Activated T-cell treated with anti-CD3 and anti-CD28 coated beads, Interleukin-2, amount 50 U/mL, for 4 hours (primary cell): ENCODE measurements at regions not wholly inside any gene's neighbourhood (a gene's known extent, or its start where the extent isn't known, plus 50 kb on each side); places are given as distances from the start of the nearest gene placed in this dataset.
"Not testable (repeated sequence)": the region's sequence is repeated elsewhere in the genome, so short reads cannot be mapped to it uniquely, and the experiment has no call there.

Source experiments
- ATAC-seq, 2 donors: fragments of 200-7000 bp; cut with Tn5 transposase; one replicate each; pipeline ENCODE4 v1.10.0; 2021
- DNase-seq: peaks from one replicate; pipeline ENCODE4 v3.0.0-alpha.2; 2020
- H3K27me3 Mint-ChIP-seq: one replicate; pipeline ENCODE4 v1.8.0; 2021; ENCODE audit warnings: low read depth, mixed read lengths
- H3K36me3 Mint-ChIP-seq: one replicate; pipeline ENCODE4 v1.8.0; 2022; ENCODE audit warnings: mixed read lengths; ENCODE audit not compliant: insufficient read depth
- H3K4me1 Mint-ChIP-seq: one replicate; pipeline ENCODE4 v1.8.0; 2021; ENCODE audit warnings: low read depth, mixed read lengths
- H3K4me3 Mint-ChIP-seq: one replicate; pipeline ENCODE4 v1.8.0; 2021; ENCODE audit warnings: mild to moderate bottlenecking, moderate library complexity, mixed read lengths
- H3K9me3 Mint-ChIP-seq: one replicate; pipeline ENCODE4 v1.8.0; 2021; ENCODE audit warnings: mixed read lengths

DNA sequence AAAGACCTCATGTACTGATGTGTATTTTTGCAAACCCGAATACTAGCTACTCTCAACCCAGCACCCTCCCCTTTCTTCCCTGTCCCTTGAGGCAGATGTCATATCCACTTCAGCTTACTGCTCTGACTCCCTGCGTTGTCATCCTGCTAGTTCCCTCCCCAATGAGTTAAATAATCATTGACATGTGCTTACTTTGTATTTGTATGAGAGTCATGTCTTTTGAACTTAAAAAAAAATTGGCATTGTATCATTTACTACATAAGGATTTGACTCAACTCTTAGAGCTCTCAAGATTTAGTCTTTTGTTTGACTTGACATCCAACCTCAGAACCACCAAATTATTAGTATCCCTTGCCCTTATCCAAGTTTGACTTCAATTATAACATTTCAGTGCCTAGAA, 219.7 kb upstream of the TUT7 start:
- no peak overlapping the region for H3K4me3 Mint-ChIP-seq
- no peak for DNase-seq
- no peaks in the 10 kb centered on the region for H3K4me1 Mint-ChIP-seq
- ATAC-seq, result no peak
- no peaks in the 10 kb centered on the region for H3K9me3 Mint-ChIP-seq
- H3K36me3 Mint-ChIP-seq, result no peaks in the 10 kb centered on the region
- H3K27me3 Mint-ChIP-seq, result peaks cover 4% of the 10 kb centered on the region

DNA sequence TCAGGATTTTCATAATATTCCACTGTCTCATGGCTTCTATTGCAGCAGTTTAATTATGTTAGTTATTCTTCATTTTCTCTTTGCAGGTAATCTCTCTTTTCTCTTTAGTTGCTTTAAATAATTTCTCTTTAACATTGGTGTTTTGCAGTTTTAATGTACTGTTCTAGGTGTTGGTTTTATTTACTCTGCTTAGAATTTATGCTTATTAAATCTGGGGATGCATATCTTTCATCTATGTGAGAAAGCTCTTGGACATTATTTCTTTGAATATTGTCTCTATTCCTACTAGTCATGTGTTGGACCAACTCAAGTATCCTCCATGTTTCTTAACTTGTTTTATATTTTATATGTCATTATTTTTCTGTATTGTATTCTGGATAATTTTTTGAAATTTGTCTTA, 218.7 kb upstream of the TUT7 start:
- H3K4me3 Mint-ChIP-seq, result no peak overlapping the region
- no peaks in the 10 kb centered on the region for H3K9me3 Mint-ChIP-seq
- no peak for ATAC-seq
- no peaks in the 10 kb centered on the region for H3K36me3 Mint-ChIP-seq
- H3K27me3 Mint-ChIP-seq, result peaks cover 4% of the 10 kb centered on the region
- no peak for DNase-seq
- H3K4me1 Mint-ChIP-seq, result no peaks in the 10 kb centered on the region

DNA sequence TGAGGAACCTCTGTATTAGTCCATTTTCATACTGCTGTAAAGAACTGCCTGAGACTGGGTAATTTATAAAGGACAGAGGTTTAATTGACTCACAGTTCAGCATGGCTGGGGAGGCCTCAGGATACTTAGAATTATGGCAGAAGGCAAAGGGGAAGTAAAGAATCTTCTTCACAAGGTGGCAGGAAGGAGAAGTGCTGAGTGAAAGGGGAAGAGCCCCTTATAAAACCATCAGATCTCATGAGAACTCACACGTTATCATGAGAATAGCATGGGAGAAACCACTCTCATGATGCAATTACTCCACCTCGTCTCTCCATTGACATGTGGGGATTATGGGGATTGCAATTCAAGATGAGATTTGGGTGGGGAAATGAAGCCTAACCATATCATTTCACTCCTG, 211.4 kb upstream of the TUT7 start:
- DNase-seq, H3K9me3 Mint-ChIP-seq, H3K4me3 Mint-ChIP-seq, H3K27me3 Mint-ChIP-seq, H3K4me1 Mint-ChIP-seq, ATAC-seq, H3K36me3 Mint-ChIP-seq: not testable (repeated sequence)

DNA sequence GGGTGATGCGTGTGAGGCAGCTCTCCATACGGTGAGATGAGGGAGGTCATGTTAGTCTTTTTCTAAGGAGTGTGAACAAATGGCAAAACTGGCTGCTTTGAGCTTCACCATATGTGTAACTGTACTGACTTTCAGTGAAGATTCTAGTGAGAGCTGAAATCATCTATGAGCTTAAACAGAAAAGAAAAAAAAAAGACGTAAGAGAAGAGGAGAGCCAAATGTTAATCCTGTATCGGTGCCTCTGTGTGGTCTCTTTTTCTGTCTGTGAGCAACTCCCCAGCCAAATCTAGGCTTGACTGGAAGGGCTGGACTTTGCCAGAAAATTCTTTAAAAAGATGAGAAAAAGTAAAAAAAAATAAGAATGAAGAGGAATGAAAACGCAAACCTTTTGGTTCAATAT, 209.7 kb upstream of the TUT7 start:
- ATAC-seq (no peak), DNase-seq (no peak)
- H3K36me3 Mint-ChIP-seq, result no peaks in the 10 kb centered on the region
- no peaks in the 10 kb centered on the region for H3K27me3 Mint-ChIP-seq
- H3K4me1 Mint-ChIP-seq, result no peaks in the 10 kb centered on the region
- H3K9me3 Mint-ChIP-seq, result peaks cover 4% of the 10 kb centered on the region
- H3K4me3 Mint-ChIP-seq, result no peak overlapping the region

DNA sequence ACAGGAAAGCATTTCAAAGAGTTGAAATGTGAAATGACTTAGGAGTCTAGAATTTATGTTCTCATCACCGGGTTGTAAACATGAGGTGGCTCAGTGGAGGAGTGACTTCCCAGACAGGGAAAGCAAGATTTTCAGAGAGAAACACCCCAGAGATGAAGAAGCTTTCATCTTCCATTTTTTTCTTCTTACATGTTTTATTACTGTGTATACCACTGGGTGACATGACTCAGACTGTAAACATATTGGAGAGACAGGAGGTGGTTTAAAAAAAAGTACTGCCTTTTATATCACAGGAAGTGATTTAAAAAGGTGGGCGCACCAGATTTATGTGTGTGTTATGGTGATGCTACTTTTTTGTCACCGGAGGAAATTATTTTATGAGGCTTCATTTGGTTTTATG, 209.1 kb upstream of the TUT7 start:
- H3K27me3 Mint-ChIP-seq, result no peaks in the 10 kb centered on the region
- H3K36me3 Mint-ChIP-seq, result no peaks in the 10 kb centered on the region
- DNase-seq (no peak), ATAC-seq (no peak)
- no peaks in the 10 kb centered on the region for H3K4me1 Mint-ChIP-seq
- no peak overlapping the region for H3K4me3 Mint-ChIP-seq
- peaks cover 4% of the 10 kb centered on the region for H3K9me3 Mint-ChIP-seq

DNA sequence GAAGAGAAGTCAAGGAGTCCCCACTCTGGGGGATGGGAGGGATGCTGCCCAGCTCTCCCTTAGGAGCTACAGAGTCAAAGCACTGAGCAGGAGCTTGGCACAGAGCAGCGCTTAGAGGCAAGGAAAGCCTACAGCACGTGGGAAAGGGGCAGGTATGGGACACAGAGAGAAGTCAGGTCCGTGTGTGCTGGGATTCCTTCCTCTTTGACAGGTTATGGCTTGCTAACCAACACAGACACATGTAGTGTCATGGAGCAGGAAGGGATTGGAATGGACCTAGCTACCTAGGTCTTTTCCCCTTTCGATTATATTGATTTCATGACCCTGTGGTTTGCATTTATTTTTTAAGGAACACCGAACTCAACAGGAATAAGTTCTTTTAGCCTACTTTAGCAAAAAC, 208.5 kb upstream of the TUT7 start:
- Mint-ChIP-seq H3K27me3 (no peaks in the 10 kb centered on the region), H3K36me3 (no peaks in the 10 kb centered on the region), H3K4me1 (no peaks in the 10 kb centered on the region), H3K4me3 (no peak overlapping the region), H3K9me3 (peaks cover 4% of the 10 kb centered on the region)
- no peak for ATAC-seq
- no peak for DNase-seq

DNA sequence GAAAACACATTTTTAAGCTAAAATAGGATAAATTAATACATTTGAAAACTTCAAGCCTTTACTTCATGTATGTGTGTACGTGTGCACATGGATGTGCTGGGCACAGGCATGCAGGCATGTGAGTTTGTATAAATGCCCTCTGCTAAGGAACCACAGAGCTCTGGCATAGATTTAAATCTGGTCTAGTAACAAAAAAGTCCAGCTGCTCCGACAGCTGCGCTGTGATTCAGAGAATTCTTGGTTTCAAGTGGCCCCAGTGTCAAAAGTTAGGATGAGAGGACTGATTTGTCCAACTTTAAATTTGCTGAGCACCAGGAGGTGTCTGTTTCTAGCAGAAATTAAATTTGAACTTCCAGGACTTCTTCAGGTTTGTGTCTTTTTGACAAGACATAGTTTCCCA, 203.7 kb upstream of the TUT7 start:
- Mint-ChIP-seq H3K27me3 (peaks cover 4% of the 10 kb centered on the region), H3K9me3 (no peaks in the 10 kb centered on the region), H3K4me3 (no peak overlapping the region), H3K36me3 (no peaks in the 10 kb centered on the region), H3K4me1 (no peaks in the 10 kb centered on the region)
- ATAC-seq (no peak), DNase-seq (no peak)

DNA sequence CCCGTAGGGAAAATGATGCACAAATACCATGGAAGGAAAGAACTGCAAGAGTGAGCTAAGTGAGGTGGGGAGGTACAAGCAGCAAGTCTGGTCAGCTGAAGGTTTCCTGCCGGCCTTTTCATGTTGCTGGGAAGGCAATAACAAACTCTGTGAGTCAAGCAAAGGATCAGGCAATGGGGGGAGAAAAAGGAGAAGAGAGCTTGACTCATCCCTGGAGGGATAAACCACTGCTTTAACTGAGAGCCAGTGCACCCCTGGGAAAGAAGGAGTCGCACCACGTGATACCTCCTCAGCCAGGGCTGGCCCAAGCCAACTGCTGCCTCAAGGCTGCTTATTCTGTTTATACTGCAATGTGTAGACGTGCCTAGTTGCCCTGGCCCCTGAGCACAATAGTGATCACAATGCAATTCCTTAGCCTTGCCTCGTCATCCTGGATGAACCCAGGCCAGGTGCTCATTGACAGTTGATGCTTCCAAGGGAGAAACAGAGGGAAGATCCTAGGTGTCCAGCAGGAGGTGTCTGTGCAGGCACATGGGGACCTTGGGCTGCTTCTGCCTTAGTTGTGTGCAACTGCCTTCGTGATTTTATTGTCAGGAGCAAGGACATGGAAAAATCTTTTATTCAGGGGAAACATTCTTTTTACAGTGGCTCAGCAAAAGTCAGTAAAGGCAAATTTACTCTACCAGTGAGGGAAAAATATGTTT, 203.0 kb upstream of the TUT7 start:
- H3K4me3 Mint-ChIP-seq, result no peak overlapping the region
- no peaks in the 10 kb centered on the region for H3K9me3 Mint-ChIP-seq
- no peaks in the 10 kb centered on the region for H3K4me1 Mint-ChIP-seq
- H3K27me3 Mint-ChIP-seq, result peaks cover 6% of the 10 kb centered on the region
- no peaks in the 10 kb centered on the region for H3K36me3 Mint-ChIP-seq
- ATAC-seq, result no peak
- DNase-seq, result no peak

DNA sequence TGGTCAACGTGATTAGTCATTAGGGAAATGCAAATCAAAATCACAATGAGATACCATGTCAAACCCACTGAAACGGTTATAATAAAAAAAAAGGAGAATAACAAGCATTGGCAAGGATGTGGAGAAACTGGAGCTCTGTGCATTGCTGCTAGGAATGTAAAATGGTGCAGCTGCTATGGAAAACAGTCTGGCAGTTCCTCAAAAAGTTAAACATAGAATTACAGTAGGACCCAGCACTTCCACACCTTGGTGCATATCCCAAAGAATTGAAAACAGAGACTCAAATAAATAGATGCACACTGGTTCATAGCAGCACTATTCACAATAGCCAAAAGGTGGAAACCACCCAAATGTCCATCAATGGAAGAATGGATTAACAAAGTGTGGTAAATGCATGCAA, 201.5 kb upstream of the TUT7 start:
- Mint-ChIP-seq H3K36me3 (no peaks in the 10 kb centered on the region), H3K4me3 (no peak overlapping the region), H3K9me3 (no peaks in the 10 kb centered on the region)

DNA sequence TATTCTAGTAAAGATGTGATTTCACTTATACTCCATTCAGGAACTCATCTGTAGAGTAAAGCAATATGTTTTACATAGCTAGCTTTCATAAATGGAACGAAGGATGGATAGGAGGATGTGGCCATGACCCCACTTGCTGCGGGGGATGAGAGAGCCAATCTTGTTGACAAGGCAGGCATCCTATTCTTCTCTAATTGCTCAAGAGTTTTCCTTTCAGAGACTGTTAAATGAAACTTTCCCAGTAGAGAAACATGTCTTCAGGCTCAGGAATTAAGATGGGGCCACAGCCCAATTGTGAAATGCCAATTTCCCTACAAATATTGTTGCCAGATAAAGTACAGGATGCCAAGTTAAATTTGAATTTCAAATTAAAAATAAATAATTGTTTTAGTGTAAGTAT, 196.2 kb upstream of the TUT7 start:
- Mint-ChIP-seq H3K9me3 (no peaks in the 10 kb centered on the region), H3K4me1 (no peaks in the 10 kb centered on the region), H3K4me3 (no peak overlapping the region), H3K36me3 (no peaks in the 10 kb centered on the region), H3K27me3 (peaks cover 5% of the 10 kb centered on the region)
- DNase-seq, result no peak
- ATAC-seq, result no peak

More for the DNA sequence above, 201.5 kb upstream of the TUT7 start:
- ATAC-seq (no peak), DNase-seq (no peak)
- no peaks in the 10 kb centered on the region for H3K4me1 Mint-ChIP-seq
- H3K27me3 Mint-ChIP-seq, result peaks cover 9% of the 10 kb centered on the region

DNA sequence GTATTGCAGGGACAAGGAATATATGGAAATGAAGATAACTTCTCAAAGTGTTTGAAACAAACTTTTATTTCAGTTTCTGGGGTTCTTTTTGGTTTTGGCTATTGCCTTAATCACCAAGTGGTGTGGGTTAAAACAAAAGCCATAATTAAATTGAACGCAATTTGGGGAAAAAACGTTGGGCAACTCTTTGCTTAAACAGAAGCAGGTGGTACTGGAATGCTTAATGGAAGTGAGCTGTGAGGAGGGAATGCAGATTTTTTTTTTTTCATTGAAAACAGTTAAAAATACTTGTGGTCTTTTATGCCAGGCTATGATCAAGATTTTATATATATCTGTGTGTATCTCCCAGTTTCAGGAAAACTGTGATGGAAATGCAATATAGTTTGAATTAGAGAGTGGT, 195.7 kb upstream of the TUT7 start:
- H3K27me3 Mint-ChIP-seq, result peaks cover 5% of the 10 kb centered on the region
- ATAC-seq (no peak), DNase-seq (no peak)
- no peak overlapping the region for H3K4me3 Mint-ChIP-seq
- no peaks in the 10 kb centered on the region for H3K36me3 Mint-ChIP-seq
- H3K4me1 Mint-ChIP-seq, result no peaks in the 10 kb centered on the region
- no peaks in the 10 kb centered on the region for H3K9me3 Mint-ChIP-seq

DNA sequence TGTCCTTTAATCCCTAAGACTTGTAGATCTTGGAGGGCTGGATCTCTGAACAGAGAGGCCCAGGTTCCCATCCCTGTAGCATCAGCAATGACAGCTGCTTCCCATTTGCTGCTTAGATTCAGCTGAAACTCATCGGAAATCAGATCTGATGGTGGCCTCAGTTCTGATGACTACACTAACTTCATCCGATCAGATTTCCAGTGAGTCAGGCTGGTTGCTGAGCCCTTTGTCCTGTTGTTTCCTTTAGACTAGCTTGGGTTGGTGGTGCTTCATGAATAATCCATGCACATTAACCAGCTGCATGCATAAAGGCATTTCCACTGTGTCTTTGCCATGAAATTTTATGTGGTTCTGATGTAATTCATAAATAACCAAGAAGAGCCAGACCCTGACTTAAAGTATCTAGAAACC, 195.2 kb upstream of the TUT7 start:
- no peaks in the 10 kb centered on the region for H3K4me1 Mint-ChIP-seq
- H3K36me3 Mint-ChIP-seq, result no peaks in the 10 kb centered on the region
- ATAC-seq, result no peak
- no peaks in the 10 kb centered on the region for H3K9me3 Mint-ChIP-seq
- no peak for DNase-seq
- no peak overlapping the region for H3K4me3 Mint-ChIP-seq
- peaks cover 5% of the 10 kb centered on the region for H3K27me3 Mint-ChIP-seq

DNA sequence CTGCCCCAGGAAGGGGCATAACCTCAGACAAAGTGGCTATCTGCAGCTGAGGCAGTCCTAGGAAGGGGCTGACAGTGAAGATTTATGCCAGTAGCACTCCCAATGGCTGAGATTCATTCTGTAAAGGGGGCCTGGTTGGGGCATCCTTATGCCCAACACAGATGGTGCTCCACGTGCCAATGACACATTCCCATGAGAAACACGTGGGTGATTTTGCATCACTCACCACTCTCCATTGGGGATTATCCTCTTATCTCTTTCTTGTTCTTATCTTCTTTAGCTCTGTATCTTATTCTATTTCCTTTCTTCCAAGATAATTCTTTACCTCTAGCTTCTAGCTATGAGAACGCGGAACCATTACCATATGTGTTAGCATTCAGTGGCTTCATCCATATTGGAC, 194.0 kb upstream of the TUT7 start:
- Mint-ChIP-seq H3K4me3 (no peak overlapping the region), H3K27me3 (peaks cover 5% of the 10 kb centered on the region), H3K36me3 (no peaks in the 10 kb centered on the region), H3K4me1 (no peaks in the 10 kb centered on the region), H3K9me3 (no peaks in the 10 kb centered on the region)
- ATAC-seq (no peak), DNase-seq (no peak)

DNA sequence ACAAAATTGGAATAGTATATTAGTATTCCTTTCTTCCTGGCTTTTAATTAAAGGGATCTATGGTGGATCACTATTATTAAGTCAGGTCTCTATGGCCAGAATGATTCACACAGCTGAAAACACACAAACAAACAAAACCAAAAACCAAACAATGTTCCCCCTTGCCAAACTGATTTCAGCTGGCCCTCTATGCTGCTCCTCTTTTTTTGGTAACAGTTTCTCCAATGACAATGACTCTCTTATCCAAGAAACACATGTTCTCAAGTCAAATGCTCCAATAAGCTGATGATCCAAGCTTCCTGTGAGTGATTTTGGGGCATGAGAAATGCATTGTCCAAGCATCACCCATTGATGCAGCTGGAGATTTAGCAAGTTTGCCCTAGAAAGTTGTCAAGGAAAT, 193.4 kb upstream of the TUT7 start:
- Mint-ChIP-seq H3K4me3 (no peak overlapping the region), H3K36me3 (no peaks in the 10 kb centered on the region), H3K4me1 (no peaks in the 10 kb centered on the region), H3K27me3 (peaks cover 3% of the 10 kb centered on the region), H3K9me3 (no peaks in the 10 kb centered on the region)
- ATAC-seq (no peak), DNase-seq (no peak)

DNA sequence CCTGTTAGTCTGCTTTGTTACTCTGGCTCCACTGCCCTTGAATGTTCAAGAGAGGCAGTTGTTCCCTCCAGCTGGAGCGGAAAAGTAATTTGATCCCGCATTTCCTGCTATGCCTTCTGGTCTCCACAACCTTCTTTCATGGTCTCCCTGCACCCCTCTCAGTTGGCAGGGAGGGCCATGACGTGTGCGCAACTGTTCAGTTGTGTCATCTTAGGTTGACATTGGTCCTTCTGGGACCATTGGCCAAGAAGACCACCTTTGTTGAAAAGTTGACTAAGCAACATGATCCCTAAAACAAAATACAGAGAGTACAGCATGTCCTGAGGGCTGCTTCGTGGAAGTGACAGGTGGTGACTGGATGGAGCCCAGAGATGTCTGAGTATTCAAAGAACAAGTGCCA, 192.5 kb upstream of the TUT7 start:
- no peaks in the 10 kb centered on the region for H3K9me3 Mint-ChIP-seq
- no peak overlapping the region for H3K4me3 Mint-ChIP-seq
- DNase-seq, result no peak
- no peaks in the 10 kb centered on the region for H3K4me1 Mint-ChIP-seq
- ATAC-seq, result no peak
- no peaks in the 10 kb centered on the region for H3K27me3 Mint-ChIP-seq
- no peaks in the 10 kb centered on the region for H3K36me3 Mint-ChIP-seq

DNA sequence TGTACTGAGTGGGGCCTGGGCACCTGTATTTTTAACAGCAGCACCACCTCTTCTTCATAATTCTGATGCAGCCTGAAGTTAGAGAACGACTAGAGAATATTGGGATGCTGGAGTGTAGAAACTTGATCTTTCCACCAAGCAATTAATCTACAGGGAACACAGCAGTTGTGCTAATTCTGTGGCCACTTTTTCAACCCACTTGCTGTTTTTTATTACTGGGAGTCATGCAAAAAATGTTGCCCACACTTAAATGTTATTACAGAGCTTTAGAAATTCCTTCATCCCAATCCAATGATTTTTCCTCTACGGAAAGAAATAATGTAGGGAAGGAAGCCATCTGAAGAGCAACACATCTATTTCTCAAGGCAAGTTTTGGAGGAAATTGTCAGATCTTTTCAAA, 190.9 kb upstream of the TUT7 start:
- H3K4me3 Mint-ChIP-seq, result no peak overlapping the region
- no peaks in the 10 kb centered on the region for H3K4me1 Mint-ChIP-seq
- DNase-seq, result no peak
- H3K27me3 Mint-ChIP-seq, result no peaks in the 10 kb centered on the region
- no peak for ATAC-seq
- H3K36me3 Mint-ChIP-seq, result no peaks in the 10 kb centered on the region
- no peaks in the 10 kb centered on the region for H3K9me3 Mint-ChIP-seq
